Stimulated activated naive B cell treated with anti-CD40 and anti-IgM and Interleukin-4, amounts not matched to agents 10 μg/mL and 1 μg/mL and 100 μg/mL, for 72 hours (primary cell): ENCODE measurements at regions not wholly inside any gene's neighbourhood (a gene's known extent, or its start where the extent isn't known, plus 50 kb on each side); places are given as distances from the start of the nearest gene placed in this dataset.

Source experiments
- ATAC-seq, 2 donors: fragments of 150-1000 bp; cut with Tn5 transposase; replicated peaks; 2 replicates each; pipeline ENCODE4 v1.10.0; 2021; ENCODE audit warnings: moderate library complexity in 1 of 2
- DNase-seq: peaks from one replicate; pipeline ENCODE4 v3.0.0; 2021
- H3K27ac Mint-ChIP-seq: one replicate; pipeline ENCODE4 v1.8.0; 2022; ENCODE audit warnings: mild to moderate bottlenecking, mixed read lengths
- H3K27me3 Mint-ChIP-seq, 2 donors: one replicate each; pipeline ENCODE4 v1.8.0; 2022; ENCODE audit warnings: mixed read lengths in 2 of 2
- H3K36me3 Mint-ChIP-seq, 2 donors: one replicate each; pipeline ENCODE4 v1.8.0; 2022; ENCODE audit warnings: mixed read lengths in 2 of 2, mild to moderate bottlenecking in 1 of 2
- H3K4me1 Mint-ChIP-seq, 2 donors: one replicate each; pipeline ENCODE4 v1.8.0; 2022; ENCODE audit warnings: mixed read lengths in 2 of 2, mild to moderate bottlenecking in 1 of 2
- H3K4me3 Mint-ChIP-seq, 2 donors: one replicate each; pipeline ENCODE4 v1.8.0; 2022; ENCODE audit warnings: mild to moderate bottlenecking in 2 of 2, mixed read lengths in 2 of 2, moderate library complexity in 1 of 2
- H3K9me3 Mint-ChIP-seq, 2 donors: one replicate each; pipeline ENCODE4 v1.8.0; 2022; ENCODE audit warnings: mixed read lengths in 2 of 2, mild to moderate bottlenecking in 1 of 2

DNA sequence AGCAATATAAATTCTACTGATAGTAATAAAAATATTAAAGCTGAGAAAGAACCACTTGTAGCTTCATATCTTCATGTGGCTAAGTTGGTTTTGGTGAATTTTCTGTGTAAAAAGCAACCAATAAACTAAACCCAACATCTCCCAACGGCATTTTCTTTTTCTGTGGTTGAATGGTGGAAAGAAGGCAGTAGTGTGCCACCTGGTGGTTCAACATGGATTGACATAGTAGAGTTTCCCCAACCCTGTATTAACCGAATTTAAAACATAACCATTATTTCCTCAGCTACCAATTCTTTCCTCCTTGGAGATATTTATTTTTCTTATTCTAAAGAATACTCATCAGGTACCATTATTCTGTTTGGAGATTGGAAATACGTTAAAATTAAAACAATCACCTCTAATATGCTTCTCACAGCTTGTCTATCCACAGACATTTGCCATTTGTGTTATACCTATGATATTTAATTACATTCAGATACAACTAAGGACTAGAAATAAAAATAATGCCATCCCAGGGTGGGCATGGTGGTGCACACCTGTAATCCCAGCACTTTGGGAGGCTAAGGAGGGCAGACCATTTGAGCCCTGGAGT is 117.1 kb upstream of the EEF1E1 start:
- no peak overlapping the region for H3K27ac Mint-ChIP-seq
- no peaks in the 10 kb centered on the region for H3K9me3 Mint-ChIP-seq
- DNase-seq (no peak), ATAC-seq (peak; percentile 48 to 57)
- no peaks in the 10 kb centered on the region for H3K4me1 Mint-ChIP-seq
- H3K27me3 Mint-ChIP-seq: peaks cover 14 to 28% of the 10 kb centered on the region in 2 donors
- H3K4me3 Mint-ChIP-seq: no peak overlapping the region
- no peaks in the 10 kb centered on the region for H3K36me3 Mint-ChIP-seq

DNA sequence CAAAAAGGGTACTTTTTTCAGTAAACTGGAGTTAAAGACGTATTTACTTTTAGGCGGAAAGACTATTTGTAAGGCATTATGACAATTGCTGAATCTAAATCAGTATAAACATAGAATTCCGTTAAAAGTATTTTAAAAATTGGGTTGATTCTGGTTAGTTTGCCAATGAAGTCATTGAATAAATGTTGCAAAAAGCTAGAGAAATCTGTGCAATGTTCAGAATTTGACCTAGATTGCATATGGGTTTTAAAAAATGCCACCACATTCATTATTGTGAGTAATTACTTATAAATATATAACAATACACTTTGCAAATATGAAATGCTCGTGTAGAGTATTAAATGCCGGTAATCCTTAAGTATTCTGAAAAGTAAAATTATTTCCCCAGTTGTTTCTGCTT is 116.5 kb upstream of the EEF1E1 start:
- H3K27me3 Mint-ChIP-seq: peaks cover 9 to 22% of the 10 kb centered on the region in 2 donors
- ATAC-seq: no peak
- no peak for DNase-seq
- no peak overlapping the region for H3K27ac Mint-ChIP-seq
- H3K9me3 Mint-ChIP-seq: no peaks in the 10 kb centered on the region
- H3K4me3 Mint-ChIP-seq: no peak overlapping the region
- no peaks in the 10 kb centered on the region for H3K36me3 Mint-ChIP-seq
- no peaks in the 10 kb centered on the region for H3K4me1 Mint-ChIP-seq

- ATAC-seq: no peak
- no peak for DNase-seq
- H3K36me3 Mint-ChIP-seq: no peaks in the 10 kb centered on the region
- no peaks in the 10 kb centered on the region for H3K4me1 Mint-ChIP-seq
- no peaks in the 10 kb centered on the region for H3K9me3 Mint-ChIP-seq
- H3K27ac Mint-ChIP-seq: no peak overlapping the region
- H3K4me3 Mint-ChIP-seq: no peak overlapping the region
- H3K27me3 Mint-ChIP-seq: peaks cover 19 to 27% of the 10 kb centered on the region in 2 donors
Observed at GRCh38 chr6:8215631-8216030, 113.3 kb upstream of the EEF1E1 start.

GRCh38 chr6:8213995-8214394 is 111.6 kb upstream of the EEF1E1 start:
- Mint-ChIP-seq H3K36me3 (no peaks in the 10 kb centered on the region), H3K4me3 (no peak overlapping the region), H3K27ac (no peak overlapping the region), H3K4me1 (no peaks in the 10 kb centered on the region), H3K9me3 (no peaks in the 10 kb centered on the region), H3K27me3 (peaks cover 19 to 33% of the 10 kb centered on the region in 2 donors)
- ATAC-seq (no peak), DNase-seq (no peak)

- Mint-ChIP-seq H3K4me3 (no peak overlapping the region), H3K4me1 (no peaks in the 10 kb centered on the region), H3K27me3 (peaks cover 19 to 30% of the 10 kb centered on the region in 2 donors), H3K9me3 (no peaks in the 10 kb centered on the region), H3K36me3 (no peaks in the 10 kb centered on the region), H3K27ac (no peak overlapping the region)
- DNase-seq (no peak), ATAC-seq (no peak)
Observed at GRCh38 chr6:8212720-8213434, 110.5 kb upstream of the EEF1E1 start.

GRCh38 chr6:8207869-8208191 is 105.5 kb upstream of the EEF1E1 start:
- H3K4me1 Mint-ChIP-seq: no peaks in the 10 kb centered on the region
- H3K4me3 Mint-ChIP-seq: no peak overlapping the region
- H3K27me3 Mint-ChIP-seq: peaks cover 21 to 40% of the 10 kb centered on the region in 2 donors
- ATAC-seq (no peak), DNase-seq (no peak)
- H3K27ac Mint-ChIP-seq: no peak overlapping the region
- no peaks in the 10 kb centered on the region for H3K9me3 Mint-ChIP-seq
- H3K36me3 Mint-ChIP-seq: no peaks in the 10 kb centered on the region

DNA sequence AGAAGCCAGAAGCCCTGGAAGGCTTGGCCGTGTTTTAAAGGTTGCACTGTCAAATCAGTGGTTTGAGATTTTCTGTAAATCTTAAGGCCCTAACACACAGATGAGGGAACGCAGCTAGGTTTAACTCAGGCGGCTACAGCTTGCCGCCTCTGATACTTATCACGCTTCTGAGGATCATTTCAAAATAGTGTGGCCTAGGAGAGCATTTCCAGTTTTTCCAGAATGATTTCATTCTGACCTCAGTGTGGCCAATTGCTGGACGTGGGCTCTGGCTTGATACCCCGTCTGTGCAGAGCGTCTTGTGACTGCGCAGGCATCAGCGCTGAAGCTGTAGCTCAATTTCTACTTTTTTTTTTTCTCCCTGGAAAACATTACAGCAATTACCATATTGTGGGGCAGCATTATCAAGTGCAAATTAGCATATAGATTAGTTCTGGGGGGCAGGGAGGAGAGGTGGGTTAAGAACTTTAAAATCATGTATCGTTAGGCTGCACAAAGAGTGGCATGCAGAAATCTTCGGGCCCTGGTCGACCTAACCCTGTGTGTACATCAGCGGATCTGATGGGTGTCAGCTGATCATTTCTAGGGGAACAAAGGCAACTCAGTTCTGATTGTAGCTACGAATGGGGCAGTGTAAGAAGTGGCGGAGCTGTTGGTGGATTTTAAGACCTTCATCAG is 105.0 kb upstream of the EEF1E1 start:
- Mint-ChIP-seq H3K36me3 (no peaks in the 10 kb centered on the region), H3K4me1 (no peaks in the 10 kb centered on the region), H3K27me3 (peaks cover 21 to 45% of the 10 kb centered on the region in 2 donors), H3K27ac (no peak overlapping the region), H3K9me3 (no peaks in the 10 kb centered on the region), H3K4me3 (no peak overlapping the region)
- DNase-seq: no peak
- ATAC-seq: no peak

GRCh38 chr6:8203337-8203736 is 101.0 kb upstream of the EEF1E1 start:
- Mint-ChIP-seq H3K9me3 (no peaks in the 10 kb centered on the region), H3K27me3 (peaks cover 21 to 48% of the 10 kb centered on the region in 2 donors), H3K4me3 (no peak overlapping the region), H3K36me3 (no peaks in the 10 kb centered on the region), H3K4me1 (no peaks in the 10 kb centered on the region), H3K27ac (no peak overlapping the region)
- ATAC-seq: no peak
- no peak for DNase-seq

DNA sequence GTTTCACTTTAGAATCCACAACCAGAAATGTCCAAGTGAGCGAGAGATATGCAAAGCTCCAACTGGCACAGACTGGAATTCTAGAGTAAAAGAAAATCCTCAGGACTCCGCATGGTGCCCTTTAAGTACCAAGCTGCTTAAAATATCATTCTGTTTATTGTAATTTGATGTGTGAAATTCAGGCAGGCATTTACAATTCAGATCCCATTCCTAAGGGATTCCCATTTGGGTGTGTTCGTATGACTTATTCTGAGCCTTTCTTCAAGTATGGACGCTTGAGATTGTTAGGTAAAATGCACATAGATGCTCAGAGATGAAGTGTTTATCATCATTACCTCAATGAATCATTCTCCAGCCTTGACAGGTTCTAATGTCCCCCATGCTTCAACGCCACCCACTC is 99.3 kb upstream of the EEF1E1 start:
- H3K27me3 Mint-ChIP-seq: peaks cover 25 to 48% of the 10 kb centered on the region in 2 donors
- no peak overlapping the region for H3K4me3 Mint-ChIP-seq
- no peak for ATAC-seq
- no peak overlapping the region for H3K27ac Mint-ChIP-seq
- DNase-seq: no peak
- no peaks in the 10 kb centered on the region for H3K36me3 Mint-ChIP-seq
- H3K4me1 Mint-ChIP-seq: no peaks in the 10 kb centered on the region
- peaks cover 0 to 2% of the 10 kb centered on the region in 2 donors for H3K9me3 Mint-ChIP-seq

- no peaks in the 10 kb centered on the region for H3K36me3 Mint-ChIP-seq
- no peak overlapping the region for H3K27ac Mint-ChIP-seq
- no peak overlapping the region for H3K4me3 Mint-ChIP-seq
- ATAC-seq (no peak), DNase-seq (no peak)
- peaks cover 25 to 47% of the 10 kb centered on the region in 2 donors for H3K27me3 Mint-ChIP-seq
- H3K9me3 Mint-ChIP-seq: peaks cover 0 to 2% of the 10 kb centered on the region in 2 donors
- no peaks in the 10 kb centered on the region for H3K4me1 Mint-ChIP-seq
Observed at GRCh38 chr6:8200255-8200654, 97.9 kb upstream of the EEF1E1 start.

DNA sequence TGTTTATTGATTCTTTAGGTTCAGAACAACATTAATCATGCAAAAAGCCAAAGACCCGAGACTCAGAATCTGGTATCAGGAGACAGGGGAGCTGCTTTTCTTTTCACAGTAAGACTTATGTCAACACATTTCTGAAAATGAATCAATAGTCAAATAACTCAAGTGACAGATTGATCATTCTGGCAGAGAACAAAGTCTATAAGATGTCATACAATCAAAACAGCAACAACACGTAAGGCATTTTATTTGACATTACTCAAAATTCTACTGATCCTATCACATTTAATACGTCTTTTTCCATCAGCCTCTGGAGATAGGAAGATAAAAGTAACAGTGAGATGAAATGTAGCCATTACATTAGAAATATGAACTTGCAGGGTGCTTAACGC is 93.4 kb upstream of the EEF1E1 start:
- no peak overlapping the region for H3K4me3 Mint-ChIP-seq
- no peaks in the 10 kb centered on the region for H3K4me1 Mint-ChIP-seq
- H3K27me3 Mint-ChIP-seq: peaks cover 11 to 32% of the 10 kb centered on the region in 2 donors
- DNase-seq: no peak
- no peaks in the 10 kb centered on the region for H3K36me3 Mint-ChIP-seq
- H3K9me3 Mint-ChIP-seq: peaks cover 0 to 2% of the 10 kb centered on the region in 2 donors
- H3K27ac Mint-ChIP-seq: no peak overlapping the region
- no peak for ATAC-seq

- no peaks in the 10 kb centered on the region for H3K4me1 Mint-ChIP-seq
- DNase-seq: no peak
- no peaks in the 10 kb centered on the region for H3K36me3 Mint-ChIP-seq
- no peak for ATAC-seq
- H3K9me3 Mint-ChIP-seq: peaks cover 0 to 2% of the 10 kb centered on the region in 2 donors
- H3K27ac Mint-ChIP-seq: no peak overlapping the region
- H3K4me3 Mint-ChIP-seq: no peak overlapping the region
- H3K27me3 Mint-ChIP-seq: peaks cover 12 to 32% of the 10 kb centered on the region in 2 donors
Observed at GRCh38 chr6:8195040-8195713, 92.8 kb upstream of the EEF1E1 start.

- H3K4me3 Mint-ChIP-seq: no peak overlapping the region
- peaks cover 0 to 2% of the 10 kb centered on the region in 2 donors for H3K9me3 Mint-ChIP-seq
- no peak overlapping the region for H3K27ac Mint-ChIP-seq
- peaks cover 8 to 30% of the 10 kb centered on the region in 2 donors for H3K27me3 Mint-ChIP-seq
- no peaks in the 10 kb centered on the region for H3K4me1 Mint-ChIP-seq
- no peak for DNase-seq
- no peaks in the 10 kb centered on the region for H3K36me3 Mint-ChIP-seq
- ATAC-seq: no peak
Observed at GRCh38 chr6:8194490-8194889, 92.1 kb upstream of the EEF1E1 start.

DNA sequence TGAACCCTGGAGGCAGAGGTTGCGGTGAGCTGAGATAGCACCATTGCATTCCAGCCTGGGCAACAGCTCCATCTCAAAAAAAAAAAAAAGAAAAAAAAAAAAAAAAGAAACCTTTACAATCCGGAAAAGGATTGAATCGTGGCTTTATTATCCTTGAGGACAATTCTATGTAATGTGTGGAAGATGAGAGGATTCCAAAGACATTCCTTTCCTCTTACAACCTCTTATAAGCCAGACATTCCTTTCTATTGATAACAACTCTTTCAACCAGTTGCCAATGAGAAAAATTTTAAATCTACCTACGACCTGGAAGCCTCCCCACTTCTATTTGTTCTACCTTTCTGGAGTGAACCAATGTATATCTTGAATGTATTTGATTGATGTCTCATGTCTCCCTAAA is 91.2 kb upstream of the EEF1E1 start:
- no peak overlapping the region for H3K4me3 Mint-ChIP-seq
- H3K9me3 Mint-ChIP-seq: peaks cover 0 to 2% of the 10 kb centered on the region in 2 donors
- H3K27me3 Mint-ChIP-seq: peaks cover 10 to 25% of the 10 kb centered on the region in 2 donors
- no peaks in the 10 kb centered on the region for H3K4me1 Mint-ChIP-seq
- H3K27ac Mint-ChIP-seq: no peak overlapping the region
- no peaks in the 10 kb centered on the region for H3K36me3 Mint-ChIP-seq
- no peak for ATAC-seq
- DNase-seq: no peak
